Neural cell (in vitro differentiated cells): ENCODE measurements at regions not wholly inside any gene's neighbourhood (a gene's known extent, or its start where the extent isn't known, plus 50 kb on each side); places are given as distances from the start of the nearest gene placed in this dataset.

Experiments
- CTCF ChIP-seq: fragments of 450-650 bp; IDR thresholded peaks from 2 replicates; pipeline ENCODE4 v1.5.1; 2014; ENCODE audit warnings: antibody characterized with exemption, mild to moderate bottlenecking, moderate library complexity; ENCODE audit not compliant: poor library complexity, severe bottlenecking
- EP300 ChIP-seq: fragments of 450-650 bp; conservative IDR thresholded peaks from 2 replicates; pipeline ENCODE4 v1.6.1; 2014; ENCODE audit warnings: antibody characterized with exemption, mild to moderate bottlenecking, moderate library complexity; ENCODE audit not compliant: poor library complexity, severe bottlenecking
- TAF1 ChIP-seq: IDR thresholded peaks from 2 replicates; pipeline ENCODE4 v1.6.1; 2012; ENCODE audit warnings: low read depth

GRCh38 chr2:43109261-43109743, 117.1 kb downstream of the ZFP36L2 start:
- TF ChIP-seq CTCF (no peak), EP300 (no peak), TAF1 (no peak)
